ENCODE measurements at regions not wholly inside any gene's neighbourhood (a gene's known extent, or its start where the extent isn't known, plus 50 kb on each side); places are given as distances from the start of the nearest gene placed in this dataset.

GRCh38 chr1:39115271-39116110, 89.0 kb upstream of the MACF1 start (continued):
- TF ChIP-seq ZNF677 (tag by site-specific recombination; IDR thresholded peaks at IDR 0.05) = no peak
- TF ChIP-seq RBAK (tag by site-specific recombination; IDR thresholded peaks at IDR 0.05) = no peak
- no peak for TF ChIP-seq SP7 (tag by site-specific recombination; IDR thresholded peaks at IDR 0.05)
- peak; percentile 96 for TF ChIP-seq PRDM1 (tag by site-specific recombination; IDR thresholded peaks at IDR 0.05)
- no peak for TF ChIP-seq ZSCAN4 (tag by site-specific recombination; IDR thresholded peaks at IDR 0.05)
- no peak for TF ChIP-seq ZNF558 (tag by site-specific recombination; IDR thresholded peaks at IDR 0.05)
- no peak for TF ChIP-seq ZBTB20 (tag by site-specific recombination; IDR thresholded peaks at IDR 0.05)
- TF ChIP-seq KLF1 (tag by site-specific recombination; IDR thresholded peaks at IDR 0.05) = no peak
- TF ChIP-seq ZNF514 (tag by site-specific recombination; IDR thresholded peaks at IDR 0.05) = no peak
- no peak for TF ChIP-seq ZNF660 (tag by site-specific recombination; IDR thresholded peaks at IDR 0.05)
- no peak for TF ChIP-seq ZNF449 (tag by site-specific recombination; IDR thresholded peaks at IDR 0.05)
- peak; percentile 78 for TF ChIP-seq ZFHX2 (tag by site-specific recombination; conservative IDR thresholded peaks at IDR 0.05)
- TF ChIP-seq ZNF302 (tag by site-specific recombination; IDR thresholded peaks at IDR 0.05; ENCODE audit: low read depth) = no peak
- TF ChIP-seq ZFP69B (tag by site-specific recombination; IDR thresholded peaks at IDR 0.05) = no peak
- TF ChIP-seq BCL11B (tag by site-specific recombination; IDR thresholded peaks at IDR 0.05; ENCODE audit: low read depth) = no peak

- TF ChIP-seq TRIM28 (IDR thresholded peaks at IDR 0.05; ENCODE audit: borderline replicate concordance, low read length) (no peak), ZNF544 (tag by site-specific recombination; IDR thresholded peaks at IDR 0.05) (peak; percentile 49; the same call in 1 of the 2 replicates), ZSCAN4 (tag by site-specific recombination; IDR thresholded peaks at IDR 0.05) (peak; percentile 95), PBX3 (CRISPR knock-in tag; IDR thresholded peaks at IDR 0.05) (no peak)
- no peaks in the 10 kb centered on the region for H3K9me3 ChIP-seq (ENCODE audit: control insufficient read depth, insufficient read depth, low read depth, low read length)
- CTCF ChIA-PET = interaction anchor here (2.1 kb wide), 1 partner anchor 76 kb away, joined by 11 read pairs; no protein-coding TSS in a partner anchor
- peaks cover 31% of the 10 kb centered on the region for H3K4me1 ChIP-seq (ENCODE audit: control insufficient read depth, insufficient read depth, low read length)
- no peak overlapping the region for H3K27ac ChIP-seq (ENCODE audit: extremely low read depth, low read depth, low read length)
- POLR2A ChIA-PET = no interaction called here
- H3K4me3 ChIP-seq (ENCODE audit: low read depth, low read length) = no peak overlapping the region
- no peaks in the 10 kb centered on the region for H3K36me3 ChIP-seq (ENCODE audit: control insufficient read depth in 2 of 2, insufficient read depth in 1 of 2, low read length in 2 of 2)
Observed at GRCh38 chr1:39116116-39116607, 88.3 kb upstream of the MACF1 start.
